ENCODE measurements at regions not wholly inside any gene's neighbourhood (a gene's known extent, or its start where the extent isn't known, plus 50 kb on each side); places are given as distances from the start of the nearest gene placed in this dataset.

DNA sequence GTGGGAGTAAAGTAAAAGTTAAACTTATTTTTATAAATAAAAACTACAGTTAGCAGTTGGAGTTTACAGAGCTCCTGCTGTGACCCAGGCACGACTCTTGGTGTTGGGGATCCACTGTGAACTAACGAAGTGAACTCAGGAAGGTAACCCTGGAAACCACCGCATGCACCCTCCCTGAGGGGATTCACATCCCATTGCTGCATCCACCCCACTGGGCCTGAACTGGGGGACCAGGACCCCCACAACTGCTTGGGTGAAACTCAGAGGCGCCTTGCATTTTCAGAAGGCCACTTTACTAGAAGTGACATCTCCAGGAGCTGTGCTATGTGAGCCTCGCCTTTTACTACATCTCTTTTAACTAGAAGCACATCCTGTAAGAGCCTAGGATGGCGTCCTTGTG is 166.4 kb downstream of the TEX29 start:
- no peak overlapping the region for H3K27ac Mint-ChIP-seq (ENCODE audit: unreplicated experiment)
- H3K4me1 Mint-ChIP-seq (ENCODE audit: unreplicated experiment) = peaks cover 3% of the 10 kb centered on the region
- H3K4me3 Mint-ChIP-seq (ENCODE audit: unreplicated experiment) = no peak overlapping the region
- no peaks in the 10 kb centered on the region for H3K9me3 Mint-ChIP-seq (ENCODE audit: unreplicated experiment)
- no peak for DNase-seq (ENCODE audit: low spot score)
- H3K27me3 Mint-ChIP-seq (ENCODE audit: unreplicated experiment) = peaks cover 7% of the 10 kb centered on the region
- peaks cover 3% of the 10 kb centered on the region for H3K36me3 Mint-ChIP-seq (ENCODE audit: low read depth, unreplicated experiment)
- TF ChIP-seq, protein P1, sequence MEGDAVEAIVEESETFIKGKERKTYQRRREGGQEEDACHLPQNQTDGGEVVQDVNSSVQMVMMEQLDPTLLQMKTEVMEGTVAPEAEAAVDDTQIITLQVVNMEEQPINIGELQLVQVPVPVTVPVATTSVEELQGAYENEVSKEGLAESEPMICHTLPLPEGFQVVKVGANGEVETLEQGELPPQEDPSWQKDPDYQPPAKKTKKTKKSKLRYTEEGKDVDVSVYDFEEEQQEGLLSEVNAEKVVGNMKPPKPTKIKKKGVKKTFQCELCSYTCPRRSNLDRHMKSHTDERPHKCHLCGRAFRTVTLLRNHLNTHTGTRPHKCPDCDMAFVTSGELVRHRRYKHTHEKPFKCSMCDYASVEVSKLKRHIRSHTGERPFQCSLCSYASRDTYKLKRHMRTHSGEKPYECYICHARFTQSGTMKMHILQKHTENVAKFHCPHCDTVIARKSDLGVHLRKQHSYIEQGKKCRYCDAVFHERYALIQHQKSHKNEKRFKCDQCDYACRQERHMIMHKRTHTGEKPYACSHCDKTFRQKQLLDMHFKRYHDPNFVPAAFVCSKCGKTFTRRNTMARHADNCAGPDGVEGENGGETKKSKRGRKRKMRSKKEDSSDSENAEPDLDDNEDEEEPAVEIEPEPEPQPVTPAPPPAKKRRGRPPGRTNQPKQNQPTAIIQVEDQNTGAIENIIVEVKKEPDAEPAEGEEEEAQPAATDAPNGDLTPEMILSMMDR (IDR thresholded peaks at IDR 0.05; ENCODE audit: unreplicated experiment) = no peak

DNA sequence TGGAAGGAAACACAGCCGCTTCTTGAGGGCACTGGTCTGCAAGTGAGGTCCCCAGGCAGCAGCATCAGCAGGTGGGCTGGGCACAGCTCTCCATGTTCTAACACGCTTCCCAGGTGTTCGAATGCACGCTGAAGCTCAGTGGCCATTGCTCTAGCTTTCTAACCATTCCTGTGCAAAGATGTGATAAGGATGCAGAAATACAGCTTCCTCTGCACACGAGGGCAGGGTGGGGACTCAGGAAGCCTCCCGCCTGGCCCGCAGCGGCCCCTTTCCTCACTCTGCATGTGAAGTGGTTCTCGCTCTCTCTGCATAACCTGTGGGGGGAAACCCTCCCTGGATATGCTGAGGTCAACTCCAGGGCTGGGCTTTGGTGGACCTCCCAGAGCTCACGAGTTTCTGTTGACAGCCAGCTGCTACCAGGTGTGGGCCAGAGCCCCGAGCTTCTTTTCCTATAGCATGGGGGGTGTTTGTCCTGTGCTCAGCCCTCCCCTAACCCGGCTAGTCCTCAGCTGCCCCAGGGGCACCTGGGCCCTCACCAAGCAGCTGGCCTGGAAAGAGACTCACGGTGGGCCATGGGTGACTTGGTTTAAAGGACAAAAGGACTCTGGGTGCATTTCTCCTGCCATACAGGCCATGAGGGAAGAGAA is 168.2 kb downstream of the TEX29 start:
- Mint-ChIP-seq H3K36me3 (ENCODE audit: low read depth, unreplicated experiment) (peaks cover 3% of the 10 kb centered on the region), H3K9me3 (ENCODE audit: unreplicated experiment) (no peaks in the 10 kb centered on the region), H3K4me3 (ENCODE audit: unreplicated experiment) (no peak overlapping the region), H3K27ac (ENCODE audit: unreplicated experiment) (no peak overlapping the region), H3K4me1 (ENCODE audit: unreplicated experiment) (peaks cover 3% of the 10 kb centered on the region), H3K27me3 (ENCODE audit: unreplicated experiment) (peaks cover 4% of the 10 kb centered on the region)
- DNase-seq (ENCODE audit: low spot score) = no peak
- TF ChIP-seq, protein P1 (IDR thresholded peaks at IDR 0.05; ENCODE audit: unreplicated experiment) = no peak

DNA sequence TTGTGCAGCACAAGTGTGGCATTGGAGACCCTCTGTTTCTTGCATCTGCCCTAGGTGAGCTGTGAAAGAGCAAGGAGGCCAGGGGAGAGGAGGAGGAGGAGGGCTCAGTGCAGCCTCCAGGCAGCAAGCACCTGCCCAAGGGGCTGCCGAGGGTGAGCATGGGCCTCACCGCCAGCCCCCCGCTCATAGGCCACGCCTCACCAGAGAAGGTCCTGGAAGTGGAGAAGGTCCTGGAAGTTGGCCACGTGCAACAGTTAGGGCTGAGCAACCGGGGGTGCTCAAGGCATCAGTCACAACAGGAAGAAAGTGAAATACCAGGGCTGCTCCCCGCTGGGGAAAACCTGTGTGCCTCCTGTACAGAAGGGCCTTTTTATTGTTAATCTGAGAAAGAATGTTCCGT is 168.9 kb downstream of the TEX29 start:
- H3K27me3 Mint-ChIP-seq (ENCODE audit: unreplicated experiment) = peaks cover 4% of the 10 kb centered on the region
- no peak for DNase-seq (ENCODE audit: low spot score)
- peaks cover 3% of the 10 kb centered on the region for H3K4me1 Mint-ChIP-seq (ENCODE audit: unreplicated experiment)
- no peak overlapping the region for H3K27ac Mint-ChIP-seq (ENCODE audit: unreplicated experiment)
- H3K4me3 Mint-ChIP-seq (ENCODE audit: unreplicated experiment) = no peak overlapping the region
- TF ChIP-seq, protein P1 (IDR thresholded peaks at IDR 0.05; ENCODE audit: unreplicated experiment) = no peak
- no peaks in the 10 kb centered on the region for H3K9me3 Mint-ChIP-seq (ENCODE audit: unreplicated experiment)
- no peaks in the 10 kb centered on the region for H3K36me3 Mint-ChIP-seq (ENCODE audit: low read depth, unreplicated experiment)

DNA sequence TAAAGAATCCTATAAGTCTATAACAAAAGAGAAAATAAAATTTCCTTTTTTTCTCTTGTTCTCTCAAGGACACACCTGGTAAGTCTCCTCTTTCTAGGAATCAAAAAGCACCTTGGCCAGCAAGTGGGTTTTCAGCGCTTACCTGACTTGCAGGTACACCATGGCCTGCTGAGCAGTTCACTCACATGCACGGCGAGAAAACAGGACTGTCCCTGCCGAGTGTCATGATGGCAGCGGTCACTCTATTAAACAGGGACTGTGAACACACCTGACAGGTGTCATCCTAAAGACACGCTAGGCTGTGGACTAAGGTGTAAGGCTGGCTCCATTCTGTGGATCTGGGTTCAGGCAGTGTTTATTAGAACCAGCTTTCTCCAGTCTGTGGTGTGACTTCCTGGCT is 170.2 kb downstream of the TEX29 start:
- no peaks in the 10 kb centered on the region for H3K36me3 Mint-ChIP-seq (ENCODE audit: low read depth, unreplicated experiment)
- TF ChIP-seq, protein P1 (IDR thresholded peaks at IDR 0.05; ENCODE audit: unreplicated experiment) = no peak
- H3K4me3 Mint-ChIP-seq (ENCODE audit: unreplicated experiment) = no peak overlapping the region
- H3K27me3 Mint-ChIP-seq (ENCODE audit: unreplicated experiment) = peaks cover 4% of the 10 kb centered on the region
- no peaks in the 10 kb centered on the region for H3K9me3 Mint-ChIP-seq (ENCODE audit: unreplicated experiment)
- DNase-seq (ENCODE audit: low spot score) = no peak
- no peak overlapping the region for H3K27ac Mint-ChIP-seq (ENCODE audit: unreplicated experiment)
- peaks cover 3% of the 10 kb centered on the region for H3K4me1 Mint-ChIP-seq (ENCODE audit: unreplicated experiment)

DNA sequence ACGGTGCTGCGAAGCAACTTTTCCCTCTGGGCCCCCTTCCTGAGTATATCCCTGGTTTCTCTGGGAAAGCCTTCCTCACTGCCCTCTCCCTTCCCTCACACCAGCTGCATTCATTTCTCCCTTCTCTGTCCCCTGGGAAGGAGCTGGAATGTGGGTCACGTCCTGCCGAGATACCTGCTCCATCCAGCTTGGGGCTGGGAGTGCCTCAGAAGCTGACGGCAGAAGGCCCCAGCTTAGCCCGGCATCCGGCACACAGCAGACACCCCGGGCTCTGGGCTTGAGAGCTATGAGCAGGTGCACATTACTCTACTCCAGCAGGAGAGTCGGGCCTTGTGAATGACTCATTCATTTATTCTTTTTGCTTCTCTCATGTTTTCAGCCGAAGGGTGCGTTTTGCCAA is 170.6 kb downstream of the TEX29 start:
- Mint-ChIP-seq H3K27me3 (ENCODE audit: unreplicated experiment) (peaks cover 2% of the 10 kb centered on the region), H3K36me3 (ENCODE audit: low read depth, unreplicated experiment) (no peaks in the 10 kb centered on the region), H3K4me1 (ENCODE audit: unreplicated experiment) (peaks cover 3% of the 10 kb centered on the region), H3K9me3 (ENCODE audit: unreplicated experiment) (no peaks in the 10 kb centered on the region), H3K4me3 (ENCODE audit: unreplicated experiment) (no peak overlapping the region), H3K27ac (ENCODE audit: unreplicated experiment) (no peak overlapping the region)
- no peak for DNase-seq (ENCODE audit: low spot score)
- TF ChIP-seq, protein P1 (IDR thresholded peaks at IDR 0.05; ENCODE audit: unreplicated experiment) = no peak
